K562 (cell line): ENCODE measurements at regions not wholly inside any gene's neighbourhood (a gene's known extent, or its start where the extent isn't known, plus 50 kb on each side); places are given as distances from the start of the nearest gene placed in this dataset.
A peak's percentile ranks its signal among the peaks of the same experiment; 100 is the strongest.

ENCODE experiments used
- ATAC-seq: fragments of 200-7000 bp; cut with Tn5 transposase; 3 replicates; pipeline ENCODE4 v1.9.1; 2020; ENCODE audit warnings: moderate library complexity
- BruUV-seq: library from RNA; stranded (reverse); fragments of 400-500 nt; replicated peaks from 2 replicates; lab custom pipeline; 2021; lab: Mats Ljungman, UMichigan
- CTCF ChIA-PET: fragments of 300-600 bp; formaldehyde crosslinking; extraction: SDS; loops from one replicate; lab custom pipeline; 2021; ENCODE audit warnings: low intra/inter-chr PET ratio; lab: Yijun Ruan, JAX
- POLR2A ChIA-PET: fragments of 300-600, 350-650 bp; sonication (Branson Sonifier 250); formaldehyde crosslinking; extraction: SDS; loops from one replicate; lab custom pipeline; 2021; ENCODE audit warnings: antibody characterized with exemption, inconsistent platforms; lab: Yijun Ruan, JAX
- DNase-seq, 4 experiments: peaks; one replicate each; pipeline versions ENCODE4 v3.0.0 to v3.0.0-alpha.2; 2011 to 2018; ENCODE audit warnings: low spot score in 3 of 4, mixed read lengths in 3 of 4; ENCODE audit errors: extremely low read depth in 1 of 4
- FAIRE-seq: peaks from 2 replicates; lab custom pipeline; 2011; peaks lifted over from hg19 to GRCh38; lab: Jason Lieb, UNC
- H2AFZ ChIP-seq: 2 replicates; pipeline ENCODE4 v1.6.0; 2011; ENCODE audit warnings: low read depth, low read length, control low read depth, inconsistent platforms
- H3K27ac ChIP-seq: fragments of 200-600 bp; 3 replicates; pipeline ENCODE4 v1.8.0; 2011; ENCODE audit warnings: low read depth, mild to moderate bottlenecking, control low read depth, inconsistent platforms, low read length, moderate library complexity, mixed read lengths; ENCODE audit errors: extremely low read depth
- H3K27me3 ChIP-seq, 2 experiments: fragments of 300-600 bp in 1 of 2; 2 replicates in 1 of 2; 3 replicates in 1 of 2; pipeline versions ENCODE4 v1.6.0 to v1.8.0; 2011; ENCODE audit warnings: inconsistent platforms in 2 of 2, low read length in 2 of 2, mild to moderate bottlenecking in 1 of 2, mixed read lengths in 1 of 2, moderate library complexity in 1 of 2; ENCODE audit not compliant: control insufficient read depth in 2 of 2, insufficient read depth in 2 of 2
- H3K36me3 ChIP-seq: fragments of 300-600 bp; 3 replicates; pipeline ENCODE4 v1.8.0; 2011; ENCODE audit warnings: mild to moderate bottlenecking, low read length, inconsistent platforms; ENCODE audit not compliant: control insufficient read depth, insufficient read depth
- H3K4me1 ChIP-seq, 2 experiments: fragments of 200-600 bp in 1 of 2; replicated peaks in 1 of 2; 2 replicates in 1 of 2; 3 replicates in 1 of 2; pipeline versions ENCODE4 v1.5.1 to v1.8.0; 2011; ENCODE audit warnings: inconsistent platforms in 2 of 2, low read length in 2 of 2, mild to moderate bottlenecking in 1 of 2, mixed read lengths in 1 of 2, moderate library complexity in 1 of 2; ENCODE audit not compliant: control insufficient read depth in 2 of 2, insufficient read depth in 2 of 2
- H3K4me2 ChIP-seq: 2 replicates; pipeline ENCODE4 v1.6.1; 2011; ENCODE audit warnings: low read length, control low read depth, inconsistent platforms, mixed read lengths; ENCODE audit not compliant: insufficient read depth
- H3K4me3 ChIP-seq: fragments of 200-600 bp; sonication (generic), shearing (Covaris generic); 2 replicates; pipeline ENCODE4 v1.5.1; 2016; ENCODE audit warnings: control low read depth, inconsistent platforms
- H3K79me2 ChIP-seq: fragments of 200-600 bp; 3 replicates; pipeline ENCODE4 v1.8.0; 2011; ENCODE audit warnings: low read length, inconsistent platforms; ENCODE audit not compliant: control insufficient read depth, insufficient read depth
- H3K9ac ChIP-seq, 2 experiments: 2 replicates each; pipeline versions ENCODE4 v1.6.0 to v1.6.1; 2011; ENCODE audit warnings: low read depth in 2 of 2, low read length in 2 of 2, control low read depth in 1 of 2, inconsistent platforms in 1 of 2, mild to moderate bottlenecking in 1 of 2, mixed read lengths in 1 of 2; ENCODE audit not compliant: insufficient read depth in 1 of 2
- H3K9me1 ChIP-seq: one replicate; pipeline ENCODE4 v1.6.0; 2011; ENCODE audit warnings: inconsistent platforms, mild to moderate bottlenecking, low read length, moderate library complexity; ENCODE audit not compliant: control insufficient read depth, insufficient read depth
- H3K9me3 ChIP-seq: replicated peaks from 2 replicates; pipeline ENCODE4 v1.5.1; 2011; ENCODE audit warnings: low read depth, low read length, inconsistent platforms; ENCODE audit not compliant: control insufficient read depth, insufficient read depth
- H4K20me1 ChIP-seq: replicated peaks from 2 replicates; pipeline ENCODE4 v1.6.1; 2011; ENCODE audit warnings: low read length, inconsistent platforms, mixed read lengths; ENCODE audit not compliant: control insufficient read depth, insufficient read depth
- FIP1L1 ChIP-seq: fragments of 200-400 bp; formaldehyde crosslinking; IDR thresholded peaks from 2 replicates; pipeline ENCODE4 v1.6.1; 2018; ENCODE audit warnings: mild to moderate bottlenecking, low read depth, low read length; ENCODE audit not compliant: poor library complexity, severe bottlenecking
- FOXP4 ChIP-seq: sonication (generic); formaldehyde crosslinking; IDR thresholded peaks from 2 replicates; pipeline ENCODE4 v1.8.0; 2022; ENCODE audit warnings: mild to moderate bottlenecking, missing genetic modification reagents, borderline replicate concordance
- NFIC ChIP-seq: fragments of 450-650 bp; IDR thresholded peaks from 2 replicates; pipeline ENCODE4 v1.6.1; 2017; ENCODE audit warnings: mild to moderate bottlenecking, inconsistent platforms
- NFIX ChIP-seq: fragments of 250-450 bp; sonication (Bioruptor Pico); IDR thresholded peaks from 2 replicates; pipeline ENCODE4 v1.4.0; 2020; ENCODE audit warnings: low read depth, mild to moderate bottlenecking, moderate library complexity
- NRF1 ChIP-seq, 2 experiments: fragments of 450-650 bp; IDR thresholded peaks in 1 of 2; conservative IDR thresholded peaks in 1 of 2; 2 replicates each; pipeline ENCODE4 v1.6.1; 2014; ENCODE audit warnings: mild to moderate bottlenecking in 2 of 2
- SMARCC2 ChIP-seq: fragments of 450-650 bp; IDR thresholded peaks from 2 replicates; pipeline ENCODE4 v1.6.1; 2017; ENCODE audit warnings: antibody characterized with exemption, moderate library complexity, mild to moderate bottlenecking, low read depth
- ZBTB7A ChIP-seq: IDR thresholded peaks from 2 replicates; pipeline ENCODE4 v1.6.1; 2011; ENCODE audit warnings: low read depth, mild to moderate bottlenecking, low read length, moderate library complexity, borderline replicate concordance; ENCODE audit not compliant: control insufficient read depth
- ZNF384 ChIP-seq: IDR thresholded peaks from 2 replicates; pipeline ENCODE4 v1.6.1; 2012; ENCODE audit warnings: low read depth, low read length, improper control_type of control experiment
- WGBS: fragments of 100-300 bp; shearing (Covaris generic); methylation state at CpG from one replicate; pipeline ENCODE4 v1.1.6; 2016; ENCODE audit warnings: low coverage, mixed read lengths; ENCODE audit not compliant: insufficient coverage; ENCODE audit errors: missing lambda C conversion rate; 5-methylcytosine and 5-hydroxymethylcytosine counted together
- in situ Hi-C: fragments of 300-500 bp; cut with MboI; formaldehyde crosslinking; loops from 4 replicates; pipeline ENCODE4 v1.15.0; 2018; ENCODE audit warnings: inconsistent platforms, mixed read lengths
- intact Hi-C: fragments of 100-400 bp; cut with micrococcal nuclease; formaldehyde crosslinking; loops from 2 replicates; pipeline ENCODE4 v1.14.2; 2022

- WGBS: 2% methylated on average over 31 of the region's 47 CpGs
- Histone ChIP-seq H3K9me1 (no peaks in the 10 kb centered on the region), H3K4me2 (peak overlapping the region; percentile 72), H4K20me1 (no peaks in the 10 kb centered on the region), H3K9ac (peak overlapping the region; percentile 70 to 90), H3K4me1 (peaks cover 10 to 85% of the 10 kb centered on the region in 2 experiments; a peak in 4 of 5 replicates), H3K9me3 (no peaks in the 10 kb centered on the region), H3K79me2 (no peaks in the 10 kb centered on the region), H3K36me3 (no peaks in the 10 kb centered on the region), H3K27me3 (peaks cover 2 to 34% of the 10 kb centered on the region in 2 experiments; a peak in 4 of 5 replicates), H2AFZ (peak overlapping the region; percentile 93), H3K27ac (peak overlapping the region; percentile 73), H3K4me3 (peak overlapping the region; percentile 31)
- ChIA-PET CTCF (no interaction called here), POLR2A (no interaction called here)
- TF ChIP-seq ZBTB7A (peak; percentile 77), FOXP4 (no peak), NFIX (CRISPR knock-in tag) (peak; percentile 61), SMARCC2 (no peak), NFIC (peak; percentile 97), ZNF384 (peak; percentile 8; the same call in 1 of the 2 replicates), FIP1L1 (peak; percentile 12), NRF1 (conservative IDR thresholded peaks at IDR 0.05 in 1 of 2, IDR thresholded peaks at IDR 0.05 in 1 of 2) (peak; percentile 37 to 60)
- DNase-seq (peak in 2 of 4 experiments; percentile 25 to 30), FAIRE-seq (no peak), ATAC-seq (peak; percentile 1; the same call in 2 of the 3 replicates)
- intact Hi-C loops (no loop called here), in situ Hi-C loops (no loop called here)
- BruUV-seq: no TSS peak
These were observed 312.9 kb downstream of the ALG10 start for GRCh38 chr12:34334953-34335743.
